Activated naive CD8-positive, alpha-beta T cell treated with anti-CD3 and anti-CD28 coated beads, Interleukin-2, amount 50 U/mL, for 24 hours (primary cell): ENCODE measurements at regions not wholly inside any gene's neighbourhood (a gene's known extent, or its start where the extent isn't known, plus 50 kb on each side); places are given as distances from the start of the nearest gene placed in this dataset.
"Not testable (repeated sequence)": the region's sequence is repeated elsewhere in the genome, so short reads cannot be mapped to it uniquely, and the experiment has no call there.

Experiments used
- ATAC-seq: fragments of 150-1000 bp; cut with Tn5 transposase; one replicate; pipeline ENCODE4 v1.10.0; 2021
- DNase-seq: peaks from one replicate; pipeline ENCODE4 v3.0.0; 2021
- H3K27ac Mint-ChIP-seq: one replicate; pipeline ENCODE4 v1.8.0; 2021; ENCODE audit warnings: mild to moderate bottlenecking, mixed read lengths
- H3K27me3 Mint-ChIP-seq: one replicate; pipeline ENCODE4 v1.8.0; 2021; ENCODE audit warnings: mixed read lengths
- H3K36me3 Mint-ChIP-seq: one replicate; pipeline ENCODE4 v1.8.0; 2021; ENCODE audit warnings: low read depth, mixed read lengths
- H3K4me1 Mint-ChIP-seq: one replicate; pipeline ENCODE4 v1.8.0; 2021; ENCODE audit warnings: mixed read lengths
- H3K4me3 Mint-ChIP-seq: one replicate; pipeline ENCODE4 v1.8.0; 2021; ENCODE audit warnings: mild to moderate bottlenecking, moderate library complexity, mixed read lengths
- H3K9me3 Mint-ChIP-seq: one replicate; pipeline ENCODE4 v1.8.0; 2021; ENCODE audit warnings: mixed read lengths

- no peak for ATAC-seq
- no peak for DNase-seq
- Mint-ChIP-seq H3K4me3 (no peak overlapping the region), H3K27me3 (no peaks in the 10 kb centered on the region), H3K4me1 (no peaks in the 10 kb centered on the region), H3K36me3 (no peaks in the 10 kb centered on the region), H3K27ac (no peak overlapping the region), H3K9me3 (peaks cover 23% of the 10 kb centered on the region)
Measured at GRCh38 chr2:76149846-76150245, 439.1 kb upstream of the GCFC2 start.

DNA sequence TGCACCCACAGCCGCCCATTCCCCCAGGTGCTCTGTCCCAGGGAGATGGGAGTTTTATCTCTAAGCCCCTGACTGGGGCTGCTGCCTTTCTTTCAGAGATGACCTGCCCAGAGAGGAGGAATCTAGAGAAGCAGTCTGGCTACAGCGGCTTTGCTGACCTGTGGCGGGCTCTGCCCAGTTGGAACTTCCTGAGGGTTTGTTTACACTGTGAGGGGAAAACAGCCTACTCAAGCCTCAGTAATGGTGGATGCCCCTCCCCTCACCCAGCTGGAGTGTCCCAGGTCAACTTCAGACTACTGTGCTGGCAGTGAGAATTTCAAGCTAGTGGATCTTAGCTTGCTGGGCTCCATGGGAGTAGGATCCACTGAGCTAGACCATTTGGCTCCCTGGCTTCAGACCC lies 428.6 kb upstream of the GCFC2 start:
- not testable (repeated sequence) for H3K4me1 Mint-ChIP-seq, DNase-seq, H3K4me3 Mint-ChIP-seq, H3K27ac Mint-ChIP-seq, H3K27me3 Mint-ChIP-seq, ATAC-seq, H3K36me3 Mint-ChIP-seq
- peaks cover 27% of the 10 kb centered on the region for H3K9me3 Mint-ChIP-seq

DNA sequence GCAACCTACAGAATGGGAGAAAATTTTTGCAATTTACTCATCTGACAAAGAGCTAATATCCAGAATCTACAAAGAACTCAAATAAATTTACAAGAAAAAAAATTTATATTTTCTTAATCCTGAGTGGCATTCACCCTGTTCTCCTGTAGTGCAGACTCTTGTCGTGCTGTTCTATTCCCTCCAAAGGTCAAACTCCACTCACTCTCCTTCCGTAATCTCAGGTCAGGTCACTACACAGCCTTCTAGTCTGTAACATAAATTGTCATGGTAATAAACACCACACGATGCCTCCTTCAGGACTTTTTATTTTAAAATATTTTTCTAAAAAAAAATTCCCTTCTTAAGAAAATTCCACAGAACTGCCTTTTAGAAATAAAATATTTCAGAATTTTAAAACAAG lies 417.9 kb upstream of the GCFC2 start:
- H3K9me3 Mint-ChIP-seq = peaks cover 10% of the 10 kb centered on the region
- no peaks in the 10 kb centered on the region for H3K36me3 Mint-ChIP-seq
- no peak overlapping the region for H3K27ac Mint-ChIP-seq
- ATAC-seq = no peak
- H3K27me3 Mint-ChIP-seq = no peaks in the 10 kb centered on the region
- DNase-seq = no peak
- H3K4me3 Mint-ChIP-seq = no peak overlapping the region
- H3K4me1 Mint-ChIP-seq = no peaks in the 10 kb centered on the region

DNA sequence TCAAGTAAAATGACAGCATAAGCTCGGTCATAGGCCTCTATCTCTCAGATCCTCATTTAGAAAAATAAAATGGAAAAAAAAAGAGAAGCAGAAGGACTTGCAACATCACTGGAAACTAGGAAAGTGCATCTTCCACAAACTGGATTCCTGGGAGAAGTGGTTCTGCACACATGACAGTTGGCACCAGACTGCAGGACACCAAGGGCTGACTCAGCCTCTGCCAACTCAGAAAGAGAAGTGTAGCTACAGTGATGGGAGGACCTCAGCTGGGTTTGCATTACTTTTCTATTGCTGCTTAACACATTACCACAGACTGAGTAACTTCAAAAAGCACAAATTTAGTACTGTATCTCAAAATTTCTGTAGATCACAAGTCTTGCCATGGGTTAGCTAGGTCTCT lies 409.5 kb upstream of the GCFC2 start:
- ATAC-seq (no peak), DNase-seq (no peak)
- Mint-ChIP-seq H3K27me3 (no peaks in the 10 kb centered on the region), H3K4me1 (no peaks in the 10 kb centered on the region), H3K27ac (no peak overlapping the region), H3K9me3 (peaks cover 11% of the 10 kb centered on the region), H3K36me3 (no peaks in the 10 kb centered on the region), H3K4me3 (no peak overlapping the region)

GRCh38 chr2:76089683-76090082 lies 379.0 kb upstream of the GCFC2 start:
- Mint-ChIP-seq H3K9me3 (peaks cover 3% of the 10 kb centered on the region), H3K4me1 (no peaks in the 10 kb centered on the region), H3K36me3 (no peaks in the 10 kb centered on the region), H3K27me3 (no peaks in the 10 kb centered on the region), H3K27ac (no peak overlapping the region), H3K4me3 (no peak overlapping the region)
- ATAC-seq (no peak), DNase-seq (no peak)

GRCh38 chr2:76083248-76083647 lies 372.5 kb upstream of the GCFC2 start:
- H3K9me3 Mint-ChIP-seq = peaks cover 3% of the 10 kb centered on the region
- no peaks in the 10 kb centered on the region for H3K27me3 Mint-ChIP-seq
- H3K36me3 Mint-ChIP-seq = no peaks in the 10 kb centered on the region
- no peak overlapping the region for H3K27ac Mint-ChIP-seq
- no peaks in the 10 kb centered on the region for H3K4me1 Mint-ChIP-seq
- no peak overlapping the region for H3K4me3 Mint-ChIP-seq
- DNase-seq (no peak), ATAC-seq (no peak)

DNA sequence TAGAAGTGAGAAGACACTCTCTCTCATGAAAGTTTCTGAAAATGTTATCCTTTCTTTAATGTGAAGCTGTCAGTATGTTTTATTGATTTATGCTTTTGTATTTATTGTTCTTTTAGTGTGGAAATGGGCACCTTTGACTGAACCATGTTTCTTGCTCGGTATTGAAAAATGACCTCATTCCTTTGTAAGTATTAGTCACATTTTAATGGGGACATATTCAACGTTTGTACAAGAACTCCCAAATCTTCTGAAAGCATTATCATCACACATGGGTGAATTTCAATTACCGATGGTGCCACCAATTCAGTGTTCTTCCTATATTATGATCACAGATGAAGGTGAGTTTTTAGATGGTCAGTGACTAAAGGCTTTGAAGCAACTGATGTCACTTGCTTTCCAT lies 371.8 kb upstream of the GCFC2 start:
- no peak for ATAC-seq

DNA sequence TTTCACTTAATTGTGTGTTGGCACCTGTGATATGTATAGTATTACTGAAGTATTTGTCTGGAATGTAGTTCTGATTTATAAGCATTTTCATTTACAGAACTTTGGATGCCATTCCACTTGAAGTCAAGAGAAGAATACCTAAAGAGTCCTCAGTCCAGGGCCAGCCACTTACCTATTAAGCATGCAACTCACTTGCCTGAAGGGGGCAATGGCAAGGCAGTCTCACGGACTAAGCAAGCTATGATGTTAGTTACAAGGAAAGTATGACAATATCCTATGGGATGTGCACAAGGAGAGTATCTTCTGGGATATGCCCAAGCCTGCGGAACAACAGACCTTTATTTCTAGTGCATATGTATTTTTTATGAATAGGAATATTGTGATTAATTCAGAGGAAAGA lies 369.4 kb upstream of the GCFC2 start:
- Mint-ChIP-seq H3K9me3 (no peaks in the 10 kb centered on the region), H3K27ac (no peak overlapping the region), H3K4me3 (no peak overlapping the region), H3K27me3 (no peaks in the 10 kb centered on the region), H3K4me1 (no peaks in the 10 kb centered on the region), H3K36me3 (no peaks in the 10 kb centered on the region)
- ATAC-seq (no peak), DNase-seq (no peak)

More for the DNA sequence above, 371.8 kb upstream of the GCFC2 start:
- H3K4me3 Mint-ChIP-seq = no peak overlapping the region
- H3K4me1 Mint-ChIP-seq = no peaks in the 10 kb centered on the region
- DNase-seq = no peak
- H3K36me3 Mint-ChIP-seq = no peaks in the 10 kb centered on the region
- peaks cover 1% of the 10 kb centered on the region for H3K9me3 Mint-ChIP-seq
- H3K27ac Mint-ChIP-seq = no peak overlapping the region
- no peaks in the 10 kb centered on the region for H3K27me3 Mint-ChIP-seq

GRCh38 chr2:76075126-76075525 lies 364.4 kb upstream of the GCFC2 start:
- H3K27me3 Mint-ChIP-seq = no peaks in the 10 kb centered on the region
- no peak overlapping the region for H3K27ac Mint-ChIP-seq
- H3K9me3 Mint-ChIP-seq = no peaks in the 10 kb centered on the region
- no peaks in the 10 kb centered on the region for H3K4me1 Mint-ChIP-seq
- DNase-seq = no peak
- H3K36me3 Mint-ChIP-seq = no peaks in the 10 kb centered on the region
- no peak for ATAC-seq
- H3K4me3 Mint-ChIP-seq = no peak overlapping the region

DNA sequence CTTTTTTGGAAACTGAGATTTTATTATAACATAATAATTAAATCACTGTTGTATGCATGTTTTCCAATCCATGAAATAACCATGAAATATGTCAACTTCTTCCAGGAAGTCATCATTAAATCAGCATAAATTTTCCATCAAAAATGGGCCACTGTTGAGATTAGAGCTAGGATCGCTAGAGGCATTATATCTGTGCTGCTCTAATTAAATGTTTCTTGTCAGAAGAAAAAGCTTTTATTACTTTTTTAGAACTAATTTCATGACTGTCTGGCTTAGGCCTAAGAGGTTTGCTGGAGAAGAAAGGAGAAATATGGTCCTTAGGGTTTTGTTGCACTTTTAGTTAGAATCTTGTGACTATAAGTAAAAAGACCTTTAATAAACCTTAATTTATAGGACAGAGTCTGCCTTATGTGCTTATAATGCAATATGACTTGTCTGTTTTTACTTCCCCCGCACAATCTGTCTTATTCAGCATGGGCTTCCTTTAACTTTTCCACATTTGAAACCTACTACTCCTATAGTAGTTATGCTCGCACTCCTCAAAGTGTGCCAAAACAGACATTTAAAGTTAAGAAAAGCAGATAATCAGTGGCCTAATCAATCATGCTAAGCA lies 363.4 kb upstream of the GCFC2 start:
- Mint-ChIP-seq H3K27ac (no peak overlapping the region), H3K9me3 (peaks cover 5% of the 10 kb centered on the region), H3K27me3 (no peaks in the 10 kb centered on the region), H3K36me3 (no peaks in the 10 kb centered on the region), H3K4me1 (no peaks in the 10 kb centered on the region), H3K4me3 (no peak overlapping the region)
- ATAC-seq (no peak), DNase-seq (no peak)

GRCh38 chr2:76050196-76050595 lies 339.5 kb upstream of the GCFC2 start:
- ATAC-seq = no peak
- Mint-ChIP-seq H3K9me3 (peaks cover 26% of the 10 kb centered on the region), H3K36me3 (no peaks in the 10 kb centered on the region), H3K4me3 (no peak overlapping the region), H3K27me3 (no peaks in the 10 kb centered on the region), H3K27ac (no peak overlapping the region), H3K4me1 (no peaks in the 10 kb centered on the region)
- DNase-seq = no peak

- no peak overlapping the region for H3K27ac Mint-ChIP-seq
- no peak for DNase-seq
- no peaks in the 10 kb centered on the region for H3K4me1 Mint-ChIP-seq
- H3K27me3 Mint-ChIP-seq = no peaks in the 10 kb centered on the region
- H3K4me3 Mint-ChIP-seq = no peak overlapping the region
- no peaks in the 10 kb centered on the region for H3K36me3 Mint-ChIP-seq
- ATAC-seq = no peak
- peaks cover 28% of the 10 kb centered on the region for H3K9me3 Mint-ChIP-seq
Measured at GRCh38 chr2:76044701-76045100, 334.0 kb upstream of the GCFC2 start.

DNA sequence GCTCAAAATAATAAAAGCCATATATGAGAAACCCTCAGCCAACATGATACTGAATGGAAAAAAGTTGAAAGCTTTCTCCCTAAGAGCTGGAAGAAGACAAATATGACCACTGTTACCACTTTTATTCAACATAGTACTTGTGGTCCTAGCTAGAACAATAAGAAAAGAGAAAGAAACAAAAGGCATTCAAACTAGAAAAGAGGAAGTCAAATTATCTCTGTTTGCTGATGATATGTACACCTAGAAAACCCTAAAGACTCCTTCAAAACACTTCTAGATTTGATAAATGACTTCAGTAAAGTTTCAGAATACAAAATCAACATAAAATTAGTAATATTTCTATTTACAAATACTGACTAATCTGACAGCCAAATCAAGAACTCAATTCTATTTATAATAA lies 328.8 kb upstream of the GCFC2 start:
- no peaks in the 10 kb centered on the region for H3K27me3 Mint-ChIP-seq
- no peak for ATAC-seq

DNA sequence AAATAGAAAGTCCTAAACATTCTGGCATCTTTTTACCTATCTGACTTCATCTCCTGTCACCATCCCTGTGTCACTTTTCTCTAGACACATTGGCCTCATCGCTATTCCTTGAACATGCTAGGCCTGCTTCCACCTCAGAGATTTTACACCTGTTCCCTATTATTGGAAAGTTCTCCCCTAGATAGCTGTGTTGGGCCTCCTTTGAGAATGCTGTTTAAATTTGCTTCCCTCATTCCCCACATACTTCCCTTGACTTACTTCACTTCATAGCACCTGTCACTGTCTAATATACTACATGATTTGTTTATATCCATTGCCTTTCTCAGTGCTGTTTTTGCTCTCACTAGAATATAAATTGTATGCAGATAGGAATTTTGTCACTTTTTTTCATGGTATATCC lies 317.0 kb upstream of the GCFC2 start:
- DNase-seq = no peak
- Mint-ChIP-seq H3K9me3 (peaks cover 41% of the 10 kb centered on the region), H3K4me1 (no peaks in the 10 kb centered on the region), H3K27ac (no peak overlapping the region), H3K27me3 (no peaks in the 10 kb centered on the region), H3K36me3 (no peaks in the 10 kb centered on the region), H3K4me3 (no peak overlapping the region)
- no peak for ATAC-seq

More for the DNA sequence above, 328.8 kb upstream of the GCFC2 start:
- no peaks in the 10 kb centered on the region for H3K36me3 Mint-ChIP-seq
- no peak overlapping the region for H3K27ac Mint-ChIP-seq
- H3K9me3 Mint-ChIP-seq = peaks cover 14% of the 10 kb centered on the region
- H3K4me3 Mint-ChIP-seq = no peak overlapping the region
- H3K4me1 Mint-ChIP-seq = no peaks in the 10 kb centered on the region
- no peak for DNase-seq

DNA sequence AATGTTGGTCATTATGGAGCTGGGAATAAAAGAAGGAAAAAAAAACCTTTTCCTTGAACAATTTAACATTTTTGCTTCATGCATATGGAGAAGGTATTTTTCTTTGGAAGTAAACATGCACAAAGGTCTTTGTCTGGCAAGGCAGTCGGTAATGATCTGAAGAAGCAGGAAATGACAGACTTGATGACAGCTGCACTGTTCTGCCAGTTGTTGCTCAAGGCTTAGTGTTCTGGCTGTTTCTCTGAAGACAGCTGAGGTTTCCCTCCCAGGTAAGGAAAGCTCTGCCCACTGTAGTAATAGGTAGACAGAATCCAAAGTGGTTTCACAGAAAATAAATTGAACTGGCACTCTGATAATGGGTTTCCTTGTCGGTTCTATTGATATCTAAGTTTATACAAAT lies 308.4 kb upstream of the GCFC2 start:
- Mint-ChIP-seq H3K27ac (no peak overlapping the region), H3K9me3 (peaks cover 5% of the 10 kb centered on the region), H3K27me3 (no peaks in the 10 kb centered on the region), H3K36me3 (no peaks in the 10 kb centered on the region), H3K4me3 (no peak overlapping the region), H3K4me1 (no peaks in the 10 kb centered on the region)
- DNase-seq (no peak), ATAC-seq (no peak)

- DNase-seq (no peak), ATAC-seq (no peak)
- no peak overlapping the region for H3K4me3 Mint-ChIP-seq
- H3K27ac Mint-ChIP-seq = no peak overlapping the region
- no peaks in the 10 kb centered on the region for H3K27me3 Mint-ChIP-seq
- peaks cover 8% of the 10 kb centered on the region for H3K9me3 Mint-ChIP-seq
- H3K4me1 Mint-ChIP-seq = no peaks in the 10 kb centered on the region
- no peaks in the 10 kb centered on the region for H3K36me3 Mint-ChIP-seq
Measured at GRCh38 chr2:76009484-76009883, 298.8 kb upstream of the GCFC2 start.
